ENCODE measurements at regions not wholly inside any gene's neighbourhood (a gene's known extent, or its start where the extent isn't known, plus 50 kb on each side); places are given as distances from the start of the nearest gene placed in this dataset.

GRCh38 chrX:124209792-124210576 is 122.5 kb upstream of the TEX13D start:
- TF ChIP-seq CTCF (IDR thresholded peaks at IDR 0.05; ENCODE audit: insufficient read depth, low read length) (no peak), POLR2AphosphoS5 (IDR thresholded peaks at IDR 0.05; ENCODE audit: low read depth) (no peak), REST (IDR thresholded peaks at IDR 0.05; ENCODE audit: insufficient replicate concordance, low read depth) (no peak), SPI1 (IDR thresholded peaks at IDR 0.05; ENCODE audit: borderline replicate concordance, low read depth) (no peak)
